Fibroblast of villous mesenchyme (primary cell): ENCODE measurements at regions not wholly inside any gene's neighbourhood (a gene's known extent, or its start where the extent isn't known, plus 50 kb on each side); places are given as distances from the start of the nearest gene placed in this dataset.

ENCODE experiments used
- DNase-seq: peaks from one replicate; pipeline ENCODE4 v3.0.0-alpha.2; 2010; ENCODE audit warnings: low read depth
- H3K4me3 ChIP-seq: 2 replicates; pipeline ENCODE4 v1.5.1; 2011; ENCODE audit warnings: low read depth, mild to moderate bottlenecking, low read length
- TF ChIP-seq, protein P1 (sequence below): IDR thresholded peaks from 2 replicates; pipeline ENCODE4 v1.5.1; 2012; ENCODE audit warnings: low read depth, mild to moderate bottlenecking, low read length; ENCODE audit not compliant: insufficient read depth

DNA sequence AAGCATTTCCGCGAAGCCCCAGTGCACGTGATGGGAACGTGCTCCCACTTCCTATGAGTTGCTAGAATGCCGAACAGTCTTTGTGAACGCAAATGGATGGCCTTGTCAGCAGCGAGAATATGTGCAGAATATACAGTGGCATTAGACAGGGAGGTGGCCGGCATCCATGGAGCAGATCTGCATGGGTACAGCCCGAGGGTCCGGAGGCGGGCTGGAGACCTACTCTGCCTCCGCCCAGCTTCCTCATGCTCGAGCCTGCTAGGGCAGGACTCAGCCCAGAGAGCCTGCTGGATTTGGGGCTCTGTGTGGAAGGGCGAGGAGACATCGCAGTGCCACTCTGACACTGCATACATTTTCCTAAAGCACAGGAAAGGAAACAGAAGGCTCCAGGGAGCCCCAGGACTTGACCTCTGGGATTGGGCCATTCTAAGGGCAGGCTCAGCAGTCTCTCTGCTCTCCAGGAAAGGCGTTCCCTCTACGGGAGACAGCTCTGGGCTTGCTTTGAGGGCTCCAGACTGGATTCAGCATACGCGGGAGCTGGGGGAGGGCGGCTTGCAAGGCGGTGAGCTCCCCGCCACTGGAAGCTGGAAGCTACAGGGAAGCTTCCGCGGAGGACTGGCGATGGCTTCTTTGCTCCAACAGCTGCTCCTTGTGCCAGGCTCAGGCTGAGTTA lies 55.9 kb upstream of the UQCRFS1 start:
- TF ChIP-seq, protein P1, sequence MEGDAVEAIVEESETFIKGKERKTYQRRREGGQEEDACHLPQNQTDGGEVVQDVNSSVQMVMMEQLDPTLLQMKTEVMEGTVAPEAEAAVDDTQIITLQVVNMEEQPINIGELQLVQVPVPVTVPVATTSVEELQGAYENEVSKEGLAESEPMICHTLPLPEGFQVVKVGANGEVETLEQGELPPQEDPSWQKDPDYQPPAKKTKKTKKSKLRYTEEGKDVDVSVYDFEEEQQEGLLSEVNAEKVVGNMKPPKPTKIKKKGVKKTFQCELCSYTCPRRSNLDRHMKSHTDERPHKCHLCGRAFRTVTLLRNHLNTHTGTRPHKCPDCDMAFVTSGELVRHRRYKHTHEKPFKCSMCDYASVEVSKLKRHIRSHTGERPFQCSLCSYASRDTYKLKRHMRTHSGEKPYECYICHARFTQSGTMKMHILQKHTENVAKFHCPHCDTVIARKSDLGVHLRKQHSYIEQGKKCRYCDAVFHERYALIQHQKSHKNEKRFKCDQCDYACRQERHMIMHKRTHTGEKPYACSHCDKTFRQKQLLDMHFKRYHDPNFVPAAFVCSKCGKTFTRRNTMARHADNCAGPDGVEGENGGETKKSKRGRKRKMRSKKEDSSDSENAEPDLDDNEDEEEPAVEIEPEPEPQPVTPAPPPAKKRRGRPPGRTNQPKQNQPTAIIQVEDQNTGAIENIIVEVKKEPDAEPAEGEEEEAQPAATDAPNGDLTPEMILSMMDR, result no peak

DNA sequence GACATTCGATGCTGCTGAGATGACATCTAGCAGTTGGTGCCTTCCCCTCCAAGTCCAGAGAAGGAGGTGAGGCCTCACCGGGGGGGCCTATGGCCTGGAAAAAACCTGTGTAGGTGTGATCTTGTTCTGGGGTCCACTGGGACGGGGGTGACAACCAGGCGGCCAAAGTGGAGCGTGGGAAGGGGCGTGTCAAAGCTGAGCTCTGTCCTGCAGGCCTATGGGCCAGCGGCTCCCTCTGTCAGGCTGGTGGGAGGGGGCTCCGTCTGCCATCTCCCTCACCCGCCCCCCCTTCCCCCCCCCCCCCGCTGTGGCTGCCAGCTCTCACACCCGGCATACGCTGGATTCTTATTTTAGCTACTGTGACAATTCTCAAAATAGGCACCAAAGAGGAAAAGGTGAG lies 56.7 kb upstream of the UQCRFS1 start:
- DNase-seq, result no peak
- TF ChIP-seq, protein P1, result no peak

More for the DNA sequence above, 55.9 kb upstream of the UQCRFS1 start:
- no peak overlapping the region for H3K4me3 ChIP-seq
- DNase-seq, result no peak

GRCh38 chr19:29271341-29271740 lies 58.4 kb upstream of the UQCRFS1 start:
- DNase-seq, result no peak
- TF ChIP-seq, protein P1, result no peak
- H3K4me3 ChIP-seq, result no peak overlapping the region

More for the DNA sequence above, 56.7 kb upstream of the UQCRFS1 start:
- no peak overlapping the region for H3K4me3 ChIP-seq

- no peak overlapping the region for H3K4me3 ChIP-seq
- TF ChIP-seq, protein P1, result no peak
- DNase-seq, result no peak
Measured at GRCh38 chr19:29271911-29272310, 59.0 kb upstream of the UQCRFS1 start.

- TF ChIP-seq, protein P1, result no peak
- DNase-seq, result no peak
Measured at GRCh38 chr19:29273000-29273640, 60.2 kb upstream of the UQCRFS1 start.

GRCh38 chr19:29275266-29275665 lies 62.3 kb upstream of the UQCRFS1 start:
- DNase-seq, result no peak
- TF ChIP-seq, protein P1, result no peak
- no peak overlapping the region for H3K4me3 ChIP-seq

More at GRCh38 chr19:29273000-29273640, 60.2 kb upstream of the UQCRFS1 start:
- H3K4me3 ChIP-seq, result no peak overlapping the region
